Karpas-422 (cell line): ENCODE measurements at regions not wholly inside any gene's neighbourhood (a gene's known extent, or its start where the extent isn't known, plus 50 kb on each side); places are given as distances from the start of the nearest gene placed in this dataset.

Source experiments
- DNase-seq: peaks from one replicate; pipeline ENCODE4 v3.0.0-alpha.2; 2015
- H2AFZ ChIP-seq: fragments of 200-600 bp; sonication (generic); 2 replicates; pipeline ENCODE4 v1.6.1; 2014; ENCODE audit warnings: antibody characterized with exemption, low read length, mixed read lengths
- H3K27ac ChIP-seq: fragments of 200-600 bp; sonication (generic); 2 replicates; pipeline ENCODE4 v1.5.1; 2014; ENCODE audit warnings: mild to moderate bottlenecking, low read length, moderate library complexity
- H3K27me3 ChIP-seq: fragments of 200-600 bp; sonication (generic); 2 replicates; pipeline ENCODE4 v1.6.1; 2014; ENCODE audit warnings: low read length, mixed read lengths
- H3K36me3 ChIP-seq: fragments of 200-600 bp; sonication (generic); 2 replicates; pipeline ENCODE4 v1.6.1; 2014; ENCODE audit warnings: low read length, mixed read lengths; ENCODE audit not compliant: insufficient read depth
- H3K4me1 ChIP-seq: fragments of 200-600 bp; sonication (generic); 2 replicates; pipeline ENCODE4 v1.6.1; 2014; ENCODE audit warnings: mild to moderate bottlenecking, low read length, mixed read lengths
- H3K4me2 ChIP-seq: fragments of 200-600 bp; sonication (generic); 2 replicates; pipeline ENCODE4 v1.6.1; 2014; ENCODE audit warnings: low read length, low read depth, mild to moderate bottlenecking; ENCODE audit not compliant: poor library complexity, severe bottlenecking
- H3K4me3 ChIP-seq: fragments of 200-600 bp; sonication (generic); 2 replicates; pipeline ENCODE4 v1.5.1; 2014; ENCODE audit warnings: mild to moderate bottlenecking, antibody characterized with exemption, low read length, mixed read lengths
- H3K79me2 ChIP-seq: fragments of 200-600 bp; sonication (generic); 2 replicates; pipeline ENCODE4 v1.6.1; 2014; ENCODE audit warnings: mild to moderate bottlenecking, low read length, mixed read lengths
- H3K9ac ChIP-seq: fragments of 200-600 bp; sonication (generic); 2 replicates; pipeline ENCODE4 v1.6.0; 2014; ENCODE audit warnings: low read length
- H3K9me2 ChIP-seq: fragments of 200-600 bp; sonication (generic), shearing (Covaris generic); replicated peaks from 2 replicates; pipeline ENCODE4 v1.6.0; 2014; ENCODE audit warnings: mild to moderate bottlenecking, low read length, moderate library complexity; ENCODE audit not compliant: insufficient read depth
- H3K9me3 ChIP-seq: fragments of 300-700, 200-600 bp; sonication (generic); 2 replicates; pipeline ENCODE4 v1.6.1; 2014; ENCODE audit warnings: low read length, mixed read lengths
- H4K20me1 ChIP-seq: fragments of 200-600 bp; sonication (generic); 2 replicates; pipeline ENCODE4 v1.6.1; 2014; ENCODE audit warnings: mild to moderate bottlenecking, antibody characterized with exemption, low read length, low read depth; ENCODE audit not compliant: insufficient read depth

DNA sequence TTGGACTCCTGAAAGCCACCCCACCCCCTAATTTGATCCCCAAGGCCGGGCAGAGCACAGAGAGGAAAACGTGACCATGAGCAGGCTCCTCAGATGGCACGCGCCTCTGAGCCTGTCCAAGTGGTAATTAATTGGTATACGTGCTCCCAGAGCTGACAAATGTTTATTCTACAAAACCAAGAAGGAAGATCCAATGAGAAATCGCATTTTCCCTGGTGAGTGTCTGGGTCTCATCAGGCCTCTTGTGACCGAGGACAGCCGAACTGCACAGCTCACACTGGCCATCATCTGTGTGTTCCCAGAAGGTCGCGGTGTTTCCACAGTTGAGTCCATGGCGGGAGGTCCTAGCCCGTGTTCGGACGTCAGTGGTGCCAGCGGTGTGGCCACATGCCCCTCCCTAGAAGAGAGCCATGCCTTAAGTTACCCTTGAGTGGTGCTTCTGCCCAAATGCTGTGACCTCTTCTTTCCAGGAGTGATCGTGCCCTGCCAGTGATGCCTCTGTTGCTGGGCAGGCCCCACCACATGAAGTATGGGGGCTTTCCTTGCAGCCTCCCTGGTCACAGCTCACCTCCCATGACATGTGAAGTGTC lies 317.5 kb upstream of the RTL1 start:
- no peak overlapping the region for H2AFZ ChIP-seq
- no peak overlapping the region for H3K9ac ChIP-seq
- H3K9me3 ChIP-seq, result no peaks in the 10 kb centered on the region
- H3K9me2 ChIP-seq, result no peaks in the 10 kb centered on the region
- no peaks in the 10 kb centered on the region for H4K20me1 ChIP-seq
- H3K27ac ChIP-seq, result no peak overlapping the region
- no peak overlapping the region for H3K4me3 ChIP-seq
- H3K27me3 ChIP-seq, result no peaks in the 10 kb centered on the region
- H3K4me2 ChIP-seq, result no peak overlapping the region
- H3K36me3 ChIP-seq, result no peaks in the 10 kb centered on the region
- DNase-seq, result no peak
- H3K4me1 ChIP-seq, result no peaks in the 10 kb centered on the region
- H3K79me2 ChIP-seq, result no peaks in the 10 kb centered on the region

DNA sequence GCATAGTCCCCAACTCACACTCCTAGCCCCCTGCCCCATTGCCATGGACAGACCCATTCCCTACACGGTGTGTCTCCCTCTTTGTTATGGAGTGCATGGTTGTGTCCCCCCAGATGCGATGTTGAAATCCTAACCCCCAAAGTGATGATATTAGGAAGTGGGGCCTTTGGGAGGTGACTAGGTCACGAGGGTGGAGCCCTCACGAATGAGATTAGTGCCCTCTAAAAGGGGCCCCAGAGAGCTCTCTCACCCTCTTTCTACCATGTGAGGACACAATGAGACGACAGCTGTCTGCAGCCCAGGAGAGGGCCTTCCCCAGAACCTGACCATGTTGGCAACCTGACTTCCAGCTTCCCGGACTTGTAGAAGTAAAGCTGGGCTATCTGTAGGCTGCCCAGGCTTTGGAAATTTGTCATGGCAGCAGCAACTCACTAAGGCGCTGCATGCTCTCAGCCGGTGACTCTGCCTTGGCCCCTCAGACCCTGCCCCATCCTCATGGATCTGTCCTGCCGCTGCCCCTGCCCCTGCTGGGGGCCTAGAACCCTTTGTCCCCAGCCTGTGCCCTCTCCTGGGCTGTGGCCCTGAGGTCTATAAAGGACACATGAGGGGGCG lies 318.1 kb upstream of the RTL1 start:
- no peaks in the 10 kb centered on the region for H3K4me1 ChIP-seq
- H3K9me2 ChIP-seq, result no peaks in the 10 kb centered on the region
- no peaks in the 10 kb centered on the region for H3K79me2 ChIP-seq
- H3K4me3 ChIP-seq, result no peak overlapping the region
- H3K36me3 ChIP-seq, result no peaks in the 10 kb centered on the region
- H4K20me1 ChIP-seq, result no peaks in the 10 kb centered on the region
- no peaks in the 10 kb centered on the region for H3K9me3 ChIP-seq
- no peak overlapping the region for H3K9ac ChIP-seq
- H2AFZ ChIP-seq, result no peak overlapping the region
- H3K27ac ChIP-seq, result no peak overlapping the region
- no peak overlapping the region for H3K4me2 ChIP-seq
- no peaks in the 10 kb centered on the region for H3K27me3 ChIP-seq
- DNase-seq, result no peak

DNA sequence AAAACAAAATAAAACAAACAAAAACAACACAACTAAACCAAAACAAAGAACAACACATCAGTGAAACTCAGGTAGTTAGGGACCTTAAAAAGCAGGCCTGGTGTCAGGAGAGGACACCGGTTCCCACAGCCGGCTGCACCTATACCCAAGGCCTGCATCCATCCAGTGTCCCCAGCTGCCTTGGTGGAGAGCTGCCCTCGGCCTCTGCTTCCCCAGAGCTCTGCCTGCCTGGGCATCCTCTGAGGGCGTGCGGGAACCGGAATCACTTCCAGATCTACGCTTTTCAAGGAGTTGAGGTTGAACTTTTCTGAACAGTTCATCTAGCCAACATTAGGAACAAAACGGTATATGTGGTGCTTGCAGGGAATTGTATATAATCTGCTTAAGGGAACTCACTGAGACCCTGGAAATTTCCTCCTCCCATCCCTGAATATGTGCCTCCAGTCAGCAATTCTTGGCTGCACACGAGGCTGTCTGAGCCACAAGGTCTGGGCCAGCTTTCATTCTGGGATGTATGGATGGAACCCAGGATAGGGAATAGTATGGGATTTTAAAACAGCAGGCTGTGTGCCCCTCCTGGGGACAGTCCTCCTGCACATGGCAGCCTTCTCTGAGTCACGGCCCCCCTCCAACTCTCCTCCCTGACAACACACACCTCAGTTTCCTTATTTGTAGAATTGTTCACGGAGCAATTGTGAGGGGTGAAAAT lies 319.0 kb upstream of the RTL1 start:
- Histone ChIP-seq H3K79me2 (no peaks in the 10 kb centered on the region), H3K9me3 (no peaks in the 10 kb centered on the region), H3K27ac (no peak overlapping the region), H3K9ac (no peak overlapping the region), H3K27me3 (no peaks in the 10 kb centered on the region), H3K9me2 (no peaks in the 10 kb centered on the region), H4K20me1 (no peaks in the 10 kb centered on the region), H3K4me3 (no peak overlapping the region), H2AFZ (no peak overlapping the region), H3K4me1 (no peaks in the 10 kb centered on the region), H3K36me3 (no peaks in the 10 kb centered on the region), H3K4me2 (no peak overlapping the region)
- DNase-seq, result no peak

DNA sequence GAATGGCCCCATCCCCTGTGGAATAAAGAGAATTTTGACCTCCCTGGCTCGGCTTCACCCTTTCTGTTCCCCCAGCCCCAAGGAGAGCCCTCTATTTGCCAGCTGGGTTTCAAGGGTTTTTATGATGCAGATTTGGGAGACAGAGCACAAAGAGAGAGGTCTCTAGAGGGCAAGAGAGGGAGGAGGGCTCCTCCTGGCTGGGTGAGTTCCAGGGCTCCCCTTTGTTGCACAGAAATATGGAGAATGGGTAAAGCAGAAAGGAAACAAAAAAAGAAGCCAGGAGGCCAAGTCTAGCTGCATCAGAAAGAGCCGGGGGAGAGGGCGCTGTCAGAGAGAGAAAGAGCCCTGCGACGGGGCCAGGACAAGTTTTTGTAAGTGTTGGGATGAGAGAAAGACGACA lies 319.6 kb upstream of the RTL1 start:
- H3K9me2 ChIP-seq, result no peaks in the 10 kb centered on the region
- H3K9ac ChIP-seq, result no peak overlapping the region
- H3K27me3 ChIP-seq, result no peaks in the 10 kb centered on the region
- no peak overlapping the region for H2AFZ ChIP-seq
- H3K4me2 ChIP-seq, result no peak overlapping the region
- no peak for DNase-seq
- H3K9me3 ChIP-seq, result no peaks in the 10 kb centered on the region
- H3K4me3 ChIP-seq, result no peak overlapping the region
- no peaks in the 10 kb centered on the region for H4K20me1 ChIP-seq
- no peaks in the 10 kb centered on the region for H3K36me3 ChIP-seq
- H3K79me2 ChIP-seq, result no peaks in the 10 kb centered on the region
- no peaks in the 10 kb centered on the region for H3K4me1 ChIP-seq
- H3K27ac ChIP-seq, result no peak overlapping the region

DNA sequence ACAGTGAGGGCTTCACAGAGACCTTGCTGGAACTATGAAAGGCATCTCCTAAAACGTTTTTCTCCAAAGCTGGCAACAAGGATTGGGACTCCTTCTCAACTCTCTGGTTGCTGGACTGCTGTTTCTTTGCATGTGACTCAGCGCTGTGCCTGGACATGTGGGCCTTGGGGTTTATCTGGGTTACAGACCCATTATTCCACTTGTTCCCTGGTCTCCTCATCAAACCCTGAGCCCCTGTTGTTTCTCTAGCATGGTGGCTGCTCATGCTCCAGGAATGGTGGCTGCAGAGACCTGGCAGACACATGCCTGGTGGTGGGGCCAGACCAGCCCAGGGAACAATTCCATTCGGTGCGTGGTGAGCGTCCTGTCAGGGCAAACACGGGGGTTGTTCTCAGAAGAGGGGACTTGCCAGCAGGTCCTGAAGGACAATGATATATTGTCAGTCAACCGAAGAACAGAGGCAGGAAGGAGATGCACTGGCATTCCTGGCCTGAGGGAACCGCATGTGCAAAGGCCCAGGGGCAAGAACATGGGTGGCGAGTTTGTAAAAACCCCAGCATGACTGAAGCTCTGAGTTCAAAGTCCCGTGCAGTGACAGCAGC lies 320.1 kb upstream of the RTL1 start:
- Histone ChIP-seq H3K9me2 (no peaks in the 10 kb centered on the region), H2AFZ (no peak overlapping the region), H3K79me2 (no peaks in the 10 kb centered on the region), H3K4me1 (no peaks in the 10 kb centered on the region), H3K27ac (no peak overlapping the region), H3K4me3 (no peak overlapping the region), H3K9me3 (no peaks in the 10 kb centered on the region), H3K27me3 (no peaks in the 10 kb centered on the region), H3K36me3 (no peaks in the 10 kb centered on the region), H3K9ac (no peak overlapping the region), H3K4me2 (no peak overlapping the region), H4K20me1 (no peaks in the 10 kb centered on the region)
- DNase-seq, result no peak

DNA sequence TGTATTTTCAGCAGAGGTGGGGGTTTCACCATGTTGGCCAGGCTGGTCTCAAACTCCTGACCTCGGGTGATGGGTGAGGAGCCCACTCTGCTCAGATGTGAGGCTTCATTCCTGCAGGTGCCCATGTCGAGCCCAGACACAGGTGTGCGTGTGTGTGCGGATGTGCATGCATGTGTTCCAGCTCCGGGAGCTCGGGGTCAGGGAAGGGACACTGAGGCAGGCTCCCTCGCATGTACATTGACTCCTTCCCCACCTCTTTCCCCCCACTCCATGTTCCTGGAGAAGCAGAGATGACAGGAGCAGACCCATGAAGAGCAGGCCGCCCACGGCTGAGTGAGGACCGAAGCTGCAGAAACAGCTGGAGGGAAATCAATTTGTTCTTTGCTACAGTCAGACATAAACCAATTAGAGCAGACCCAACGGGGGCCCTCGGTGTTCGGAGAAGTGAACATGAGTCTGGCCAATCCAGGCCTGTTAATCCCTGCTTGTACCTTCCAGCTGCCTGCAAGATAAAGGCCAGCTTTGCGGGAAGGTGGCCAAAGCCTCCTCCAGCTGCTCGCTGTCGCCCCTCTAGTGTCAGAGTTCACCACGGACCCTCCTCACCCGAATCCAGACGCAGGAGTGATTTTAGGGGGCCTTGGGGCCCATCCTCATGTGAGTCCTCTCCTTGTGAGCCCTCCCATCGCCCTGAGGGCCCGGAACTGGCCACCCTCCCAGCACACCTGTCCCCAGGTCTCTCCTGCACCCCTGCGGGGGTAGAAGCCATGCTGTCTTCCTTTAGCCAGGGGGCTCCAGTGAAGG lies 321.0 kb upstream of the RTL1 start:
- Histone ChIP-seq H2AFZ (no peak overlapping the region), H3K79me2 (no peaks in the 10 kb centered on the region), H3K27ac (no peak overlapping the region), H3K36me3 (no peaks in the 10 kb centered on the region), H3K9me3 (no peaks in the 10 kb centered on the region), H3K4me2 (no peak overlapping the region), H3K4me1 (no peaks in the 10 kb centered on the region), H3K9ac (no peak overlapping the region), H3K9me2 (no peaks in the 10 kb centered on the region), H3K27me3 (no peaks in the 10 kb centered on the region), H3K4me3 (no peak overlapping the region), H4K20me1 (no peaks in the 10 kb centered on the region)
- DNase-seq, result no peak

DNA sequence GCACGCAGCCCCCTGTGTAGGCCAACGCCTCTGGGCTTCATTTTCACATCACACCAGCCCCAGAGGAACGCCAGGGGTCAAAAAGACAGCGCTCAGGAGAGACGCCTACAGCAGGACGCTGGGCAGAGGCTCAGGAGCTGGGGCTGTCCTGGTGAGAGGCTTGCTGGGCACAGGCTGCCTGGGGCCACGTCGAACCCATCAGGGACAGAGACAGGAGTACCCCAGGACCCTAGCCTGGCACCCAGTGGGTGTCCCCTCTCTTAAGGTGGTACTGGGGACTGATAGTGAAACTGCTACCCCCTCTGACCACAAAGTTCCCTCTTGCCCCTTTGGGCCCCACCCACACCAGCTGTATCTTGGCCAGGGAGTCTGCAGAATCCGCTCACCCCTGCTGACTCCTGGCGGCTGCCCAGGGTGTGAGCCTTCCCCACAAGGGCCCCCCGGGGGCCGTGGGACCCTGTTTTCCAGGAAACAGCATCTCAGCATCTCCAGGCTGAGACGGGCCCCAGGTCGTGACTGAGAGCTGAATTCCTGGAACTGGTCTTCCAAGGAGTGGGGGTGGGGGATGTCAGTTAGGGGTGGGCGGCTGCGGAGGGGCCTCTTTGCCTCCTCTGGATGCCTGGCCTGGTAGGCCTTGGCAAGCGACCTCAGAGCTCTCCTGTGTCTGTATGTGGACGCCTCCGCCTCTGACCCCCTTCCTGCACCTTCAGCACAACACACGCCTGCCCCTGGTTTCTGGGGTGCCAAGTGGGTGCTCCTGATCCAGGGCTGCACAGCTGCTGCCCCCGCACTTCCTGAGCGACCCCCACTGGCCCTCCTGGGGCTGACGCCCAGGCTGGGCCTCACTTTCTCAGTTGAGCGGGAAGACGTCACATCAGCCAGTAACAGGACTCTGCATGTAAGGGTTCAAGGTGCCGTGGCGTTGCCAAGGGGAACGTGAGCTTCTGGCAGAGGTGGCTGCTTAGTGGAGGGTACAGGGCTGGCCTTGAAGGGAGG lies 321.9 kb upstream of the RTL1 start:
- Histone ChIP-seq H4K20me1 (no peaks in the 10 kb centered on the region), H3K9ac (no peak overlapping the region), H3K9me3 (no peaks in the 10 kb centered on the region), H3K27me3 (no peaks in the 10 kb centered on the region), H3K27ac (no peak overlapping the region), H3K9me2 (no peaks in the 10 kb centered on the region), H3K4me1 (no peaks in the 10 kb centered on the region), H2AFZ (no peak overlapping the region), H3K4me2 (no peak overlapping the region), H3K79me2 (no peaks in the 10 kb centered on the region), H3K36me3 (no peaks in the 10 kb centered on the region), H3K4me3 (no peak overlapping the region)
- DNase-seq, result no peak
